ENCODE measurements at regions not wholly inside any gene's neighbourhood (a gene's known extent, or its start where the extent isn't known, plus 50 kb on each side); places are given as distances from the start of the nearest gene placed in this dataset.
"Not testable (repeated sequence)": the region's sequence is repeated elsewhere in the genome, so short reads cannot be mapped to it uniquely, and the experiment has no call there.

- H3K36me3 Mint-ChIP-seq = no peaks in the 10 kb centered on the region
- H3K9me3 Mint-ChIP-seq = peaks cover 12 to 56% (median 40%) of the 10 kb centered on the region in 6 donors
These were observed 1490.0 kb upstream of the GBE1 start for GRCh38 chr3:83251490-83251889.

GRCh38 chr3:83250613-83251012 lies 1489.2 kb upstream of the GBE1 start:
- peaks cover 0 to 2% (median 0%) of the 10 kb centered on the region in 3 donors for H3K27me3 Mint-ChIP-seq (ENCODE audit: low read depth in 3 of 3)
- no peak for DNase-seq
- H3K4me1 Mint-ChIP-seq = no peaks in the 10 kb centered on the region
- peaks cover 12 to 62% (median 45%) of the 10 kb centered on the region in 6 donors for H3K9me3 Mint-ChIP-seq
- H3K27ac Mint-ChIP-seq = no peak overlapping the region
- H3K4me3 Mint-ChIP-seq = no peak overlapping the region
- H3K36me3 Mint-ChIP-seq = no peaks in the 10 kb centered on the region

More at GRCh38 chr3:83251490-83251889, 1490.0 kb upstream of the GBE1 start:
- Mint-ChIP-seq H3K4me1 (no peaks in the 10 kb centered on the region), H3K27me3 (ENCODE audit: low read depth in 3 of 3) (peaks cover 0 to 2% (median 0%) of the 10 kb centered on the region in 3 donors), H3K27ac (no peak overlapping the region), H3K4me3 (no peak overlapping the region)
- no peak for DNase-seq

- no peak for DNase-seq
- H3K4me1 Mint-ChIP-seq = no peaks in the 10 kb centered on the region
- no peak overlapping the region for H3K27ac Mint-ChIP-seq
- no peaks in the 10 kb centered on the region for H3K36me3 Mint-ChIP-seq
- no peak overlapping the region for H3K4me3 Mint-ChIP-seq
- peaks cover 0 to 2% (median 2%) of the 10 kb centered on the region in 3 donors for H3K27me3 Mint-ChIP-seq (ENCODE audit: low read depth in 3 of 3)
- peaks cover 12 to 67% (median 52%) of the 10 kb centered on the region in 6 donors for H3K9me3 Mint-ChIP-seq
These were observed 1487.0 kb upstream of the GBE1 start for GRCh38 chr3:83248454-83248853.

GRCh38 chr3:83235180-83235814 lies 1473.9 kb upstream of the GBE1 start:
- no peaks in the 10 kb centered on the region for H3K4me1 Mint-ChIP-seq
- no peak for DNase-seq

GRCh38 chr3:83233715-83234114 lies 1472.3 kb upstream of the GBE1 start:
- H3K9me3 Mint-ChIP-seq = peaks cover 8 to 49% (median 18%) of the 10 kb centered on the region in 6 donors
- no peaks in the 10 kb centered on the region for H3K4me1 Mint-ChIP-seq
- DNase-seq = no peak
- H3K27me3 Mint-ChIP-seq (ENCODE audit: low read depth in 3 of 3) = peaks cover 0 to 2% (median 0%) of the 10 kb centered on the region in 3 donors
- no peak overlapping the region for H3K4me3 Mint-ChIP-seq
- no peaks in the 10 kb centered on the region for H3K36me3 Mint-ChIP-seq
- H3K27ac Mint-ChIP-seq = no peak overlapping the region

More at GRCh38 chr3:83235180-83235814, 1473.9 kb upstream of the GBE1 start:
- Mint-ChIP-seq H3K4me3 (no peak overlapping the region), H3K9me3 (peaks cover 8 to 53% (median 26%) of the 10 kb centered on the region in 6 donors), H3K27me3 (ENCODE audit: low read depth in 3 of 3) (peaks cover 0 to 2% (median 0%) of the 10 kb centered on the region in 3 donors), H3K36me3 (no peaks in the 10 kb centered on the region), H3K27ac (no peak overlapping the region)

- Mint-ChIP-seq H3K36me3 (peaks cover 0 to 4% (median 0%) of the 10 kb centered on the region in 3 donors), H3K9me3 (peaks cover 4 to 48% (median 21%) of the 10 kb centered on the region in 6 donors)
These were observed 1469.4 kb upstream of the GBE1 start for GRCh38 chr3:83230841-83231240.

GRCh38 chr3:83230376-83230775 lies 1468.9 kb upstream of the GBE1 start:
- Mint-ChIP-seq H3K9me3 (peaks cover 4 to 47% (median 21%) of the 10 kb centered on the region in 6 donors), H3K36me3 (peaks cover 0 to 4% (median 0%) of the 10 kb centered on the region in 3 donors), H3K4me1 (no peaks in the 10 kb centered on the region), H3K27ac (no peak overlapping the region), H3K4me3 (no peak overlapping the region), H3K27me3 (ENCODE audit: low read depth in 3 of 3) (no peaks in the 10 kb centered on the region)
- no peak for DNase-seq

More at GRCh38 chr3:83230841-83231240, 1469.4 kb upstream of the GBE1 start:
- Mint-ChIP-seq H3K27me3 (ENCODE audit: low read depth in 3 of 3) (no peaks in the 10 kb centered on the region), H3K27ac (no peak overlapping the region), H3K4me1 (no peaks in the 10 kb centered on the region), H3K4me3 (no peak overlapping the region)
- DNase-seq = no peak

- H3K9me3 Mint-ChIP-seq = peaks cover 0 to 24% (median 11%) of the 10 kb centered on the region in 6 donors
- no peak overlapping the region for H3K4me3 Mint-ChIP-seq
- H3K36me3 Mint-ChIP-seq = peaks cover 0 to 4% (median 0%) of the 10 kb centered on the region in 3 donors
- H3K4me1 Mint-ChIP-seq = no peaks in the 10 kb centered on the region
- H3K27me3 Mint-ChIP-seq (ENCODE audit: low read depth in 3 of 3) = no peaks in the 10 kb centered on the region
- DNase-seq = no peak
- no peak overlapping the region for H3K27ac Mint-ChIP-seq
These were observed 1465.3 kb upstream of the GBE1 start for GRCh38 chr3:83226751-83227150.

GRCh38 chr3:83224101-83224868 lies 1462.8 kb upstream of the GBE1 start:
- no peaks in the 10 kb centered on the region for H3K27me3 Mint-ChIP-seq (ENCODE audit: low read depth in 3 of 3)
- no peaks in the 10 kb centered on the region for H3K4me1 Mint-ChIP-seq
- no peak overlapping the region for H3K27ac Mint-ChIP-seq
- no peak overlapping the region for H3K4me3 Mint-ChIP-seq
- peaks cover 0 to 4% (median 0%) of the 10 kb centered on the region in 3 donors for H3K36me3 Mint-ChIP-seq
- peaks cover 0 to 17% (median 10%) of the 10 kb centered on the region in 6 donors for H3K9me3 Mint-ChIP-seq
- no peak for DNase-seq

- DNase-seq = no peak
These were observed 1457.1 kb upstream of the GBE1 start for GRCh38 chr3:83218383-83219200.

GRCh38 chr3:83217595-83218118 lies 1456.2 kb upstream of the GBE1 start:
- H3K4me3 Mint-ChIP-seq, H3K36me3 Mint-ChIP-seq: not testable (repeated sequence)

More at GRCh38 chr3:83218383-83219200, 1457.1 kb upstream of the GBE1 start:
- peaks cover 0 to 2% (median 0%) of the 10 kb centered on the region in 3 donors for H3K27me3 Mint-ChIP-seq (ENCODE audit: low read depth in 3 of 3)
- H3K9me3 Mint-ChIP-seq = peaks cover 0 to 33% (median 24%) of the 10 kb centered on the region in 6 donors
- no peaks in the 10 kb centered on the region for H3K4me1 Mint-ChIP-seq
- H3K27ac Mint-ChIP-seq = no peak overlapping the region
- H3K36me3 Mint-ChIP-seq = peaks cover 0 to 3% (median 0%) of the 10 kb centered on the region in 3 donors
- H3K4me3 Mint-ChIP-seq = no peak overlapping the region

GRCh38 chr3:83216919-83217594 lies 1455.6 kb upstream of the GBE1 start:
- Mint-ChIP-seq H3K9me3 (peaks cover 0 to 30% (median 22%) of the 10 kb centered on the region in 6 donors), H3K4me3 (no peak overlapping the region), H3K27me3 (ENCODE audit: low read depth in 3 of 3) (peaks cover 0 to 2% (median 0%) of the 10 kb centered on the region in 3 donors), H3K4me1 (no peaks in the 10 kb centered on the region), H3K36me3 (peaks cover 0 to 3% (median 0%) of the 10 kb centered on the region in 3 donors), H3K27ac (no peak overlapping the region)
- no peak for DNase-seq

More at GRCh38 chr3:83217595-83218118, 1456.2 kb upstream of the GBE1 start:
- not testable (repeated sequence) for H3K4me1 Mint-ChIP-seq; H3K27me3 Mint-ChIP-seq (ENCODE audit: low read depth in 3 of 3); DNase-seq; H3K27ac Mint-ChIP-seq
- peaks cover 0 to 32% (median 24%) of the 10 kb centered on the region in 6 donors for H3K9me3 Mint-ChIP-seq

GRCh38 chr3:83195243-83195642 lies 1433.8 kb upstream of the GBE1 start:
- H3K4me3 Mint-ChIP-seq = no peak overlapping the region
- no peaks in the 10 kb centered on the region for H3K4me1 Mint-ChIP-seq
- no peak for DNase-seq
- no peak overlapping the region for H3K27ac Mint-ChIP-seq
- peaks cover 4 to 70% (median 41%) of the 10 kb centered on the region in 6 donors for H3K9me3 Mint-ChIP-seq
- no peaks in the 10 kb centered on the region for H3K27me3 Mint-ChIP-seq (ENCODE audit: low read depth in 3 of 3)
- peaks cover 0 to 6% (median 0%) of the 10 kb centered on the region in 3 donors for H3K36me3 Mint-ChIP-seq
